ENCODE measurements at regions not wholly inside any gene's neighbourhood (a gene's known extent, or its start where the extent isn't known, plus 50 kb on each side); places are given as distances from the start of the nearest gene placed in this dataset.

DNA sequence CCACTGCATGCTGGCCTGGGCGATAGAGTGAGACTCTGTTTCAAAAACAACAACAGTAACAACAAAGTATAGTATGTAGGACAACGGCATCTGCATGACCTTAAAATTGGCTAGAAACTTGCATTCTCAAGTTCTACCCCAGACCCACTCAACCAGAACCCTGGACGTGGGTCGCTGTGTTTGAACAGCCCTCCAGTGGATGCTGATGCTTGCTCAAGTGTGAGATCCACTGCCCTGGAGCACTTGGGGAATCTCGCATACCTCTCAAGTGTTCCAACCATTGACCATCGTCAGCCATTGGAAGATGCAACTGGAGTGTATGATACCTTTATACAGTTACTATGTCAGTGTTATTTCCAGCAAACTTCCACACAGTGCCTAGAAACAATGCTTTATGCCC is 435.9 kb downstream of the DCDC2C start:
- Histone ChIP-seq H3K4me3 (ENCODE audit: low read length) (no peak overlapping the region), H3K9me3 (ENCODE audit: control insufficient read depth in 1 of 2, insufficient read depth in 1 of 2, low read length in 2 of 2) (peaks cover 0 to 21% of the 10 kb centered on the region in 2 experiments), H3K27me3 (ENCODE audit: control insufficient read depth in 1 of 2, insufficient read depth in 2 of 2, low read length in 2 of 2) (no peaks in the 10 kb centered on the region), H3K36me3 (ENCODE audit: insufficient read depth, low read length) (no peaks in the 10 kb centered on the region), H3K27ac (ENCODE audit: low read depth in 1 of 2, low read length in 2 of 2) (no peak overlapping the region), H3K4me1 (ENCODE audit: insufficient read depth, low read length) (no peaks in the 10 kb centered on the region)
- Mint-ChIP-seq H3K4me1 (ENCODE audit: low read depth) (no peaks in the 10 kb centered on the region), H3K27me3 (no peaks in the 10 kb centered on the region), H3K27ac (no peak overlapping the region), H3K4me3 (no peak overlapping the region), H3K9me3 (peaks cover 2% of the 10 kb centered on the region), H3K36me3 (ENCODE audit: low read depth) (no peaks in the 10 kb centered on the region)
- DNase-seq (no peak), ATAC-seq (ENCODE audit: poor library complexity) (no peak)
- intact Hi-C loops (cut with DNase I, micrococcal nuclease): no loop called here
- TF ChIP-seq, protein P1, sequence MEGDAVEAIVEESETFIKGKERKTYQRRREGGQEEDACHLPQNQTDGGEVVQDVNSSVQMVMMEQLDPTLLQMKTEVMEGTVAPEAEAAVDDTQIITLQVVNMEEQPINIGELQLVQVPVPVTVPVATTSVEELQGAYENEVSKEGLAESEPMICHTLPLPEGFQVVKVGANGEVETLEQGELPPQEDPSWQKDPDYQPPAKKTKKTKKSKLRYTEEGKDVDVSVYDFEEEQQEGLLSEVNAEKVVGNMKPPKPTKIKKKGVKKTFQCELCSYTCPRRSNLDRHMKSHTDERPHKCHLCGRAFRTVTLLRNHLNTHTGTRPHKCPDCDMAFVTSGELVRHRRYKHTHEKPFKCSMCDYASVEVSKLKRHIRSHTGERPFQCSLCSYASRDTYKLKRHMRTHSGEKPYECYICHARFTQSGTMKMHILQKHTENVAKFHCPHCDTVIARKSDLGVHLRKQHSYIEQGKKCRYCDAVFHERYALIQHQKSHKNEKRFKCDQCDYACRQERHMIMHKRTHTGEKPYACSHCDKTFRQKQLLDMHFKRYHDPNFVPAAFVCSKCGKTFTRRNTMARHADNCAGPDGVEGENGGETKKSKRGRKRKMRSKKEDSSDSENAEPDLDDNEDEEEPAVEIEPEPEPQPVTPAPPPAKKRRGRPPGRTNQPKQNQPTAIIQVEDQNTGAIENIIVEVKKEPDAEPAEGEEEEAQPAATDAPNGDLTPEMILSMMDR (IDR thresholded peaks at IDR 0.05): no peak
- POLR2A ChIA-PET: no interaction called here
- CTCF ChIA-PET: no interaction called here

DNA sequence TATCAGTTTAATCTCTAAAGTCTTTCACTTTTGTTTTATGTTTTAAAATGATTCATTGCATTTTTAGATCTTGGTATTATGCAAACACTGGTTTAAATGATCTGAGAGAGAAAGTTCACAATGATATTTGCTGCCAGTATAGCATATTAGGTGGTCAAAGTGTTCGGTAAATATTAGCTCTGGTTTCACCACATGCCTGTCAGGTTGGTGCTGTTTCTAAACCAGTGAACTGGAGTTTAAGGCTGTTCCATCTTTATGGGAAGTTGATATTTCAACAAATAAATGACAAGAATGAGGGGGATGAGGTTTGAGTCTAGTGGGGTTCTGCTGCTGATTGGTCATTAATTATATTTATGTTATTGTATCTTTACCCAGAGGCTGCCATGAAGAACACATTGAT is 436.4 kb downstream of the DCDC2C start:
- no peaks in the 10 kb centered on the region for H3K27me3 Mint-ChIP-seq
- no peak for DNase-seq
- ChIA-PET POLR2A (no interaction called here), CTCF (no interaction called here)
- H3K27ac Mint-ChIP-seq: no peak overlapping the region
- intact Hi-C loops (cut with DNase I, micrococcal nuclease): no loop called here
- Histone ChIP-seq H3K27ac (ENCODE audit: low read depth in 1 of 2, low read length in 2 of 2) (no peak overlapping the region), H3K9me3 (ENCODE audit: control insufficient read depth in 1 of 2, insufficient read depth in 1 of 2, low read length in 2 of 2) (peaks cover 0 to 21% of the 10 kb centered on the region in 2 experiments), H3K36me3 (ENCODE audit: insufficient read depth, low read length) (no peaks in the 10 kb centered on the region), H3K4me3 (ENCODE audit: low read length) (no peak overlapping the region), H3K4me1 (ENCODE audit: insufficient read depth, low read length) (no peaks in the 10 kb centered on the region), H3K27me3 (ENCODE audit: control insufficient read depth in 1 of 2, insufficient read depth in 2 of 2, low read length in 2 of 2) (no peaks in the 10 kb centered on the region)
- H3K4me1 Mint-ChIP-seq (ENCODE audit: low read depth): no peaks in the 10 kb centered on the region
- TF ChIP-seq, protein P1 (IDR thresholded peaks at IDR 0.05): no peak
- no peak for ATAC-seq (ENCODE audit: poor library complexity)
- H3K36me3 Mint-ChIP-seq (ENCODE audit: low read depth): no peaks in the 10 kb centered on the region
- H3K9me3 Mint-ChIP-seq: peaks cover 2% of the 10 kb centered on the region
- H3K4me3 Mint-ChIP-seq: no peak overlapping the region

DNA sequence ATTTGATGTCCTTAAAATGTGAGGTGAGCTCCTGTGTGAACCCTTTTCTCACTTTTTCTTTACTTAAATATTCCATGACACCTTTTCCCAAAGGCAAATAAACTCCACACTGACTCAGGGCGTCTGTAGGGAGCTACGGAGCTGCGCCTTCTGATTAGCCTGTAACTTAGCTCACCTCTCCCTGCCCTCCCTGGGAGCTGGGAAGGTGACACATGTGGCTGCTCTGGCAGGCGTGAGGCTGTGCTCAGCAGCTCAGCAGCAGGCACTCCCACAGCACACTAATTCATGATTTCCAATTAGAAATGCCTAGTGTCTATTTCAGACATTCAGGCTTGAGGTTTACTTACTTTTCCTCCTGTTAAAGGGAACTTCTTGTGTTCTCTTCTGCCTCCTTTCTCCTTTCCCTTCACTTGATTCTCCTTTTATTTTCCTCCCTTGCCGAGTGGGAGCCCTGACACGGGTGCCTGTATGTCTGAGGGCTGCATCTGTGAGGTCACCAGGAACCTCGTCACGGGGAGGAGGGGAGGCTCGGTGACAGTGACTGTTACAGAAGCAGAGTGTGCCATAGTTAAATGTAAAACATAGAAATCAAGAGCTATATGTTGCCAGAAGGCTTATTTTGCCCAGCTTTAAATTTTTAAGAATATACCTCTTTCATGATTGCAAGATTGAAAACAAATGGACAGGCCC is 437.1 kb downstream of the DCDC2C start:
- no peaks in the 10 kb centered on the region for H3K36me3 Mint-ChIP-seq (ENCODE audit: low read depth)
- no peaks in the 10 kb centered on the region for H3K4me1 Mint-ChIP-seq (ENCODE audit: low read depth)
- peaks cover 0 to 21% of the 10 kb centered on the region in 2 experiments for H3K9me3 ChIP-seq (ENCODE audit: control insufficient read depth in 1 of 2, insufficient read depth in 1 of 2, low read length in 2 of 2)
- H3K4me3 ChIP-seq (ENCODE audit: low read length): no peak overlapping the region
- H3K4me1 ChIP-seq (ENCODE audit: insufficient read depth, low read length): no peaks in the 10 kb centered on the region
- H3K27me3 ChIP-seq (ENCODE audit: control insufficient read depth in 1 of 2, insufficient read depth in 2 of 2, low read length in 2 of 2): no peaks in the 10 kb centered on the region
- ChIA-PET POLR2A (no interaction called here), CTCF (no interaction called here)
- no peak overlapping the region for H3K27ac Mint-ChIP-seq
- H3K27ac ChIP-seq (ENCODE audit: low read depth in 1 of 2, low read length in 2 of 2): no peak overlapping the region
- TF ChIP-seq, protein P1 (IDR thresholded peaks at IDR 0.05): no peak
- intact Hi-C loops (cut with DNase I, micrococcal nuclease): no loop called here
- DNase-seq (no peak), ATAC-seq (ENCODE audit: poor library complexity) (no peak)
- peaks cover 2% of the 10 kb centered on the region for H3K9me3 Mint-ChIP-seq
- H3K4me3 Mint-ChIP-seq: no peak overlapping the region
- no peaks in the 10 kb centered on the region for H3K27me3 Mint-ChIP-seq
- H3K36me3 ChIP-seq (ENCODE audit: insufficient read depth, low read length): no peaks in the 10 kb centered on the region

Measured in CD4-positive, alpha-beta T cell (primary cell).